ENCODE measurements at regions not wholly inside any gene's neighbourhood (a gene's known extent, or its start where the extent isn't known, plus 50 kb on each side); places are given as distances from the start of the nearest gene placed in this dataset.

GRCh38 chr18:47758000-47758399, 172.5 kb downstream of the SMAD2 start:
- DNase-seq (ENCODE audit: low spot score) = no peak

- DNase-seq (ENCODE audit: low spot score) = no peak
Measured at GRCh38 chr18:47756364-47757016, 174.0 kb downstream of the SMAD2 start.

GRCh38 chr18:47755102-47755456, 175.4 kb downstream of the SMAD2 start:
- DNase-seq (ENCODE audit: low spot score) = no peak

- DNase-seq (ENCODE audit: low spot score) = no peak
Measured at GRCh38 chr18:47754311-47755101, 176.0 kb downstream of the SMAD2 start.

- peak; percentile 76 for DNase-seq (ENCODE audit: low spot score)
Measured at GRCh38 chr18:47752796-47753645, 177.4 kb downstream of the SMAD2 start.

- DNase-seq (ENCODE audit: low spot score) = peak; percentile 71
Measured at GRCh38 chr18:47750889-47751423, 179.5 kb downstream of the SMAD2 start.

GRCh38 chr18:47749600-47749973, 180.9 kb downstream of the SMAD2 start:
- peak; percentile 30 for DNase-seq (ENCODE audit: low spot score)

- peak; percentile 94 for DNase-seq (ENCODE audit: low spot score)
Measured at GRCh38 chr18:47748847-47749599, 181.4 kb downstream of the SMAD2 start.

- peak; percentile 85 for DNase-seq (ENCODE audit: low spot score)
Measured at GRCh38 chr18:47748093-47748796, 182.2 kb downstream of the SMAD2 start.

- peak; percentile 67 for DNase-seq (ENCODE audit: low spot score)
Measured at GRCh38 chr18:47747260-47747795, 183.1 kb downstream of the SMAD2 start.

GRCh38 chr18:47746615-47747014, 183.8 kb downstream of the SMAD2 start:
- DNase-seq (ENCODE audit: low spot score) = peak; percentile 51

- DNase-seq (ENCODE audit: low spot score) = peak; percentile 55
Measured at GRCh38 chr18:47745227-47745626, 185.2 kb downstream of the SMAD2 start.

- peak; percentile 67 for DNase-seq (ENCODE audit: low spot score)
Measured at GRCh38 chr18:47737956-47738355, 192.5 kb downstream of the SMAD2 start.

- DNase-seq (ENCODE audit: low spot score) = peak; percentile 68
Measured at GRCh38 chr18:47737198-47737830, 193.1 kb downstream of the SMAD2 start.

GRCh38 chr18:47736376-47737140, 193.9 kb downstream of the SMAD2 start:
- DNase-seq (ENCODE audit: low spot score) = peak; percentile 53

- DNase-seq (ENCODE audit: low spot score) = peak; percentile 67
Measured at GRCh38 chr18:47735041-47735702, 195.3 kb downstream of the SMAD2 start.

- peak; percentile 51 for DNase-seq (ENCODE audit: low spot score)
Measured at GRCh38 chr18:47731276-47731675, 199.2 kb downstream of the SMAD2 start.

GRCh38 chr18:47730795-47731194, 199.7 kb downstream of the SMAD2 start:
- no peak for DNase-seq (ENCODE audit: low spot score)

Measured in mesenteric fat pad (tissue), 1 donor.